Sigmoid colon (tissue), 6 donors: ENCODE measurements at regions not wholly inside any gene's neighbourhood (a gene's known extent, or its start where the extent isn't known, plus 50 kb on each side); places are given as distances from the start of the nearest gene placed in this dataset.

Experiments used
- DNase-seq: peaks from one replicate; pipeline ENCODE4 v3.0.0-alpha.2; 2019
- H3K27ac ChIP-seq, 4 donors: fragments of 200-600 bp; sonication (generic); one replicate each; pipeline ENCODE4 v1.5.1; 2016 to 2019; ENCODE audit warnings: mild to moderate bottlenecking in 1 of 4
- H3K27me3 ChIP-seq, 3 donors: fragments of 200-600 bp; sonication (generic); one replicate each; pipeline ENCODE4 v1.5.1; 2019; ENCODE audit warnings: mild to moderate bottlenecking in 1 of 3
- H3K36me3 ChIP-seq, 4 donors: fragments of 200-600 bp; sonication (generic); one replicate each; pipeline ENCODE4 v1.5.1; 2016 to 2019
- H3K4me1 ChIP-seq, 4 donors: fragments of 200-600 bp; sonication (generic); one replicate each; pipeline ENCODE4 v1.5.1; 2017 to 2019
- H3K4me3 ChIP-seq, 4 donors: fragments of 200-600 bp; sonication (generic); one replicate each; pipeline ENCODE4 v1.5.1; 2017 to 2019; ENCODE audit warnings: mild to moderate bottlenecking in 2 of 4, moderate library complexity in 1 of 4
- H3K9me3 ChIP-seq, 4 donors: fragments of 200-600 bp in 3 of 4; sonication (generic) in 3 of 4; one replicate each; pipeline versions ENCODE4 v1.5.1 to v1.6.1; 2013 to 2019
- CTCF ChIP-seq, 4 experiments: fragments of 450-650 bp in 3 of 4; fragments of 200-600 bp in 1 of 4; IDR thresholded peaks; one replicate each; pipeline ENCODE4 v1.5.1; 2016 to 2019; ENCODE audit warnings: antibody characterized with exemption in 4 of 4, mild to moderate bottlenecking in 3 of 4, moderate library complexity in 2 of 4
- EP300 ChIP-seq, 4 donors: sonication (generic); formaldehyde crosslinking; IDR thresholded peaks; one replicate each; pipeline ENCODE4 v1.6.1; 2017; ENCODE audit warnings: antibody characterized with exemption in 4 of 4
- POLR2A ChIP-seq, 2 donors: fragments of 450-650 bp; IDR thresholded peaks; one replicate each; pipeline ENCODE4 v1.6.1; 2016; ENCODE audit warnings: antibody characterized with exemption in 2 of 2, mild to moderate bottlenecking in 2 of 2, moderate library complexity in 2 of 2
- POLR2AphosphoS5 ChIP-seq, 4 donors: sonication (generic); formaldehyde crosslinking; IDR thresholded peaks; one replicate each; pipeline ENCODE4 v1.6.1; 2017; ENCODE audit warnings: antibody characterized with exemption in 4 of 4
- WGBS, 2 donors: extraction: QIAGEN DNeasy Blood & Tissue Kit; methylation state at CpG; one replicate each; pipeline ENCODE4 v1.1.7; 2013; 5-methylcytosine and 5-hydroxymethylcytosine counted together
- intact Hi-C: fragments of 100-400 bp; cut with DNase I; formaldehyde crosslinking; loops from one replicate; pipeline ENCODE4 v1.15.1; 2023
- donor health status: healthy with polysubstance abuse.
- donor health status: healthy.

- intact Hi-C loops: no loop called here
- H3K36me3 ChIP-seq: no peaks in the 10 kb centered on the region
- no peak overlapping the region for H3K27ac ChIP-seq
- WGBS, 2 donors: 82 to 88% methylated on average over 11 of the region's 11 CpGs
- no peak overlapping the region for H3K4me3 ChIP-seq
- no peak for TF ChIP-seq CTCF (IDR thresholded peaks at IDR 0.05)
- TF ChIP-seq POLR2A (IDR thresholded peaks at IDR 0.05): no peak
- TF ChIP-seq POLR2AphosphoS5 (IDR thresholded peaks at IDR 0.05): no peak
- no peak for TF ChIP-seq EP300 (IDR thresholded peaks at IDR 0.05)
- H3K4me1 ChIP-seq: peaks cover 0 to 23% (median 10%) of the 10 kb centered on the region in 4 donors
- H3K9me3 ChIP-seq: no peaks in the 10 kb centered on the region
- H3K27me3 ChIP-seq: no peaks in the 10 kb centered on the region
- DNase-seq: no peak
Observed at GRCh38 chr9:89776795-89777525, 172.1 kb downstream of the GADD45G start.

- no peak for DNase-seq
- H3K4me3 ChIP-seq: no peak overlapping the region
- TF ChIP-seq CTCF (IDR thresholded peaks at IDR 0.05) (no peak), POLR2A (IDR thresholded peaks at IDR 0.05) (no peak), EP300 (IDR thresholded peaks at IDR 0.05) (no peak), POLR2AphosphoS5 (IDR thresholded peaks at IDR 0.05) (no peak)
- H3K4me1 ChIP-seq: peaks cover 0 to 23% (median 10%) of the 10 kb centered on the region in 4 donors
- intact Hi-C loops: no loop called here
- no peaks in the 10 kb centered on the region for H3K9me3 ChIP-seq
- WGBS, 2 donors: 79 to 88% methylated on average over 6 of the region's 6 CpGs
- H3K27me3 ChIP-seq: no peaks in the 10 kb centered on the region
- H3K36me3 ChIP-seq: no peaks in the 10 kb centered on the region
- no peak overlapping the region for H3K27ac ChIP-seq
Observed at GRCh38 chr9:89777544-89777943, 172.7 kb downstream of the GADD45G start.

- peaks cover 0 to 23% (median 10%) of the 10 kb centered on the region in 4 donors for H3K4me1 ChIP-seq
- intact Hi-C loops: no loop called here
- no peaks in the 10 kb centered on the region for H3K27me3 ChIP-seq
- H3K27ac ChIP-seq: no peak overlapping the region
- H3K36me3 ChIP-seq: no peaks in the 10 kb centered on the region
- TF ChIP-seq EP300 (IDR thresholded peaks at IDR 0.05) (no peak), POLR2A (IDR thresholded peaks at IDR 0.05) (no peak), CTCF (IDR thresholded peaks at IDR 0.05) (no peak), POLR2AphosphoS5 (IDR thresholded peaks at IDR 0.05) (no peak)
- 51 to 71% methylated on average over 22 of the region's 22 CpGs for WGBS, 2 donors
- no peak for DNase-seq
- H3K4me3 ChIP-seq: peak overlapping the region in 2 of 4 donors; percentile 28 to 33
- no peaks in the 10 kb centered on the region for H3K9me3 ChIP-seq
Observed at GRCh38 chr9:89778100-89779090, 173.6 kb downstream of the GADD45G start.

GRCh38 chr9:89779405-89780203 is 174.8 kb downstream of the GADD45G start:
- no peaks in the 10 kb centered on the region for H3K9me3 ChIP-seq
- no peak for TF ChIP-seq EP300 (IDR thresholded peaks at IDR 0.05)
- no peak for TF ChIP-seq CTCF (IDR thresholded peaks at IDR 0.05)
- TF ChIP-seq POLR2A (IDR thresholded peaks at IDR 0.05): no peak
- TF ChIP-seq POLR2AphosphoS5 (IDR thresholded peaks at IDR 0.05): peak in 1 of 4 donors; percentile 4
- intact Hi-C loops: no loop called here
- no peaks in the 10 kb centered on the region for H3K36me3 ChIP-seq
- no peak overlapping the region for H3K4me3 ChIP-seq
- peaks cover 0 to 23% (median 10%) of the 10 kb centered on the region in 4 donors for H3K4me1 ChIP-seq
- H3K27ac ChIP-seq: no peak overlapping the region
- no peak for DNase-seq
- 79 to 86% methylated on average over 7 of the region's 7 CpGs for WGBS, 2 donors
- H3K27me3 ChIP-seq: no peaks in the 10 kb centered on the region
